Mucosa of gallbladder (tissue), 1 donor: ENCODE measurements at regions not wholly inside any gene's neighbourhood (a gene's known extent, or its start where the extent isn't known, plus 50 kb on each side); places are given as distances from the start of the nearest gene placed in this dataset.

Experiments used
- DNase-seq: peaks from one replicate; pipeline ENCODE4 v3.0.0-alpha.2; 2020; ENCODE audit warnings: low spot score
- donor health status: DM: no; HTN: no; CAD: no.

DNA sequence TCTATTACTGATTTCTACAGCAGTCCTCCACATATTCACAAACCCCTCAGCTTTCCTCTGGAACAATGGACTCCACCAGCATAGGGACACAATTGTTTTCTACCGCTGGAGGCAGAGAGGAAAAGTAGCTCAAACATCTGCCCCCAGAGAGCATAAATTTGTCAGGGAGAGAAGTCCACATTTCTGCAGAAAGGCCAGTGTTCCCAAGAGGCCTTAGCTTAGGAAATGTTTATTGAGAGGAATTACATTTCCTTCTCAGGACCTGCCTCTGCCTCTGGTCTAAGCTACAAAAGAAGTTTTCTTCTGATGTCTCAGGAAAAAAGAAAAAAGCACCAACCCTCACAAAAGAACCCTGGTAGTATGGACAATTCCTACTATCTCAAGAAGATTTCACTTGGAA is 217.8 kb upstream of the BMP4 start:
- DNase-seq = no peak

DNA sequence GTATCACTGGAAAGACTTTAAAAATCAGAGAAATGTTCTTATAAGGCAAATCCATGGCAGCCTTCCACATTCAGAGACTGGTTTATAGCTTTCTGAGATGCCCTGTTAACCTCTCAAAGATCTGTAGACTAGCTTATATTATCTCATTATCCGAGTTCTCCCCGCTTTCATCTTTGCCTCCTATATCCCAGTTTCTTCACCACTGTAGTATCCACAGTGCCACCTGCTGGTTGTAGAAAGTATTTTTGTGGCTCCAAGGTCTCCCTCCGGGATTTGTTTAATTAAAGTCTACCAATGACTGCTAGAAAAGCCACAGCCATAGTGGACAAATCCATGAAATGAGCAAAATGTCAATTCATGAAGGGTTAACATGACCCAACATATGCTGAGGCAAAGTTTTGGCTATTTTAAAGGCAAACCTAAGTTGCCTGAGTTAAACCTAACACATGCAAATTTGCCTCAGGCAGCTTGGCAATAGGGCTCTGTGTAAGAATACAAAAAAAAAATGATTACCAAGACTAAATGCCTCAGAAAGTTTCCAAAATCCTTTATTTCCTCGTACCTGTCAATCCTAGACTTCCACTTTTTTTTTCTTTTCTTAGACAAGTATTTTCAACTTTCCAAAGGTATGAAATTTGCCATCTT is 218.8 kb upstream of the BMP4 start:
- peak; percentile 70 for DNase-seq

DNA sequence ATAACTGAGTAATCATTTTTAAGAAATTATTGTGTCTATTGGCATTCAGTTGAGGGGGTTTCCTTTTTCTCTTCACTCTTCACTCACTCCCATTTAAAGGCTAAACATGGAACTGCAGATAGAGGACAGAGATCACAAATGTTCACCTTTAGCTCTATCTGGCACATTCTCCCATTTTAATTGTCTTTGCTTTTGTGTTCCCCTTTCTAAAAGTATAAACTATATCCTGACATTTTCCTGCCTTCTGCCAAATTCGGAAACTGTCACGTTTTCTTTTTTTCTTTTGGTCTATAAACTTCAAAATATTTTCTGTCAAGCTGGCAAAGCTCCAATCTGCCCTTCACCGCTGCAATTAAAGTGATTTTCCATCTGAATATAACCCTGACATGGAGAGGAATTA is 219.8 kb upstream of the CDKN3 start:
- no peak for DNase-seq

DNA sequence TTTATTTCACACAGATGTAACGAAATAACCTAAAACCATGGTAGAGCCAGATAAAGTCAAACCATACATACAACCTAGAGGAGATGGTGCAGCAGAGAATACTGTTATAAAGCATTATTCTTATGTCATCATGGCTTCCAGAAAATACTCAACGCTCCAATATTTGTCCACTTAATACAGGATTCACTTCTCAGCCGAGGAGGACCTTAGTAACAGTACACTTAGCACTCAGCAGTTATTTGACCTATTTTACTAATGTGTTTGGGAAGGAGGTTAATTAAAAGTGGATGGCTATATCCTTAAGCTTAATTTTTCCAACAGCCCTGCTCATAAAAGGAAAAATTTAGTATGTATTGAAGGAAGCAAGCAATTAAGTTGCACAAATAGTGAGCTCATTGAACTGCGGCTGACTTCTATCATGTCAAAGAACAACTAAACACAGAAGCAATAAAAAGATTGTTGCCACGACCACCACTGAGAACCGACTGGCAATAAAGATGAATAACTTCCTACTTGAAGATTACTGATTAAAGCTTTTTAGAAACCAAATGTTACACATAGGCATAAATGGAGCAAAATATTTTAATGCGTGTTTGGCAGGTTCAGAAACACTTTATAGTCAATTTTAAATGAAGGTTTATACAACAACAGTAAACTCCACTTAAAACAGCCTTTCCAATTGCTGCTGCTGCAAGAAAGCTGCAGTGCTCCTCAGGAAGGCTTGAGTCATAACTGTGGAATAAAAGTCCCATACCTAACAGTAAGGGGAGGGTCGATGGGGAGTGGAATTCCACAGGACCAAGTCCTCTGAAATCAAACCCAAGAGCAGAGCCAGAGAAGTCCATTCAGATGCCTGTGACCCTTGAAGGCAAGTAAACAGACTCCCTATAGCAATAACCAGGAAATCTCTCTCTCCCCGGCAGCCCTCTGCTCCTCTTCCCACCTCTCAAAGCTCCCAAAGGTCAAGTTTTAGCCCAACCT is 218.9 kb upstream of the CDKN3 start:
- DNase-seq = no peak

DNA sequence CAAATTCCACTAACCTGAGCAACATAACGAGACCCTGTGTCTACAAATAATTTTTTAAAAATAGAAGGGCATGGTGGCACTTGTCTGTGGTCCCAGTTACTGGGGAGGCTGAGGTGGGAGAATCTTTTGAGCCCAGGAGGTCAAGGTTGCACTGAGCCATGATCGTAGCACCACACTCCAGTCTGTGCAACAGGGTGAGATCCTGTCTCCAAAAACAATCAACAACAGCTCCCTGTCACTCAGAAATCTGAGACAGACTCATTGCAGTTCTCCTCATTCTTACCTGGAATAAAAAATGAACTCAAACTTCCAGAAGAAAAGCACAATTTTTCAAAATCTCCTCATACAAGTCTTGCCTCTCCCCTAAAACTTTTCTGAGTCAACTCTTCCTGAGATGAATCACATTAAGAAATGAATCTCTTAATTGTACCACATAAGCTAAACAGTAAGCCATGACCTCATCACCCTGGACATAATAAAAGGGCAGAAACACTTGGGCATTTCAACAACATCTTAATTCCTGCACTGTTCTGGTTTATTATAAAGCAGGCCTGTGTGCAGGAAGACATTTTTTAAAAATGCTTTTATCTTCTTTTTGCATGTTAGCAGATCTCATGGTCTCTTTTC is 214.3 kb upstream of the CDKN3 start:
- no peak for DNase-seq

DNA sequence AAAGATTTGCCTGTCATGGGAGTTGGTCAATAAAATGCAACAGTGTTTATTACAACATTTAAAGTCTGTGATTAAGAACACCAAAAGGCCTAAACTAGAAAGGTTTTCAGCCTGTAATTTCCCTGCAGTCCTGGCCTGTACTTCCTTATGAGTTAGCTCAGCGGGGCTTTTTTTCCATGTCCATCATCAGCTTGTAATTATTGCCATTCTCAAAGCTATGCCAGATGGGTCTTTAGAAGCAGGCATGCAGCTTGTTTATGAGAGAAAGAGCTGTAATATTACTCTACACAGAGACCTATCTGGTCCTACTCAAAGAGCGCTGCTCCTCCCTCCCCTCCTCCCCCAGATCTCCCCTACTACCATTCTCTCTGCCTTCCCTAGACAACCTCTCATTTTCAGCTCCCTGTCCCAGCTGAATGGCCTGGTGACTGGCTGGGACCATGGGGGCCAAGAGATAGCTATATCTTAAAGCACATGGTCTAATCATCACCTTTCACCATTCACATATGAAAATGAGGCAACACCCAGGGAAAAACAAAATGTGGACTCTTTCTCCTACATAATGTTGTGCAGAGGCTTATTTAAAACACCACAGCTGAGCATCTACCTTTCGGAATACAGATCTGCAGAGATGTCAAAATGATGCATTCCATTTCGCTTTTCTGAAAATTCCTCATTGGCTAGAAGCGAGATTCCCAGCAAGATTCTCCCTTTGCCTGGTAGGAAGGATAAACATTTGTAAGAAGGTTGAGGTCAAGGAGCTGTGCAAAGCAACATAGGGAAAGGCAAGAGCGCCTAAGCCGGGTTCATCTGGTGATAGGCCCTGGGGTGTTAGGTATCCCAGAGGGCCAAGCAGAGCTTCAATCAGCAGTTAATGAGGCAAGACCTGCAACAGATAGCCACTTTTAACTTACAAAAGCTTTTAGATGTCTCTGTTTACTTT is 209.7 kb upstream of the CDKN3 start:
- no peak for DNase-seq

DNA sequence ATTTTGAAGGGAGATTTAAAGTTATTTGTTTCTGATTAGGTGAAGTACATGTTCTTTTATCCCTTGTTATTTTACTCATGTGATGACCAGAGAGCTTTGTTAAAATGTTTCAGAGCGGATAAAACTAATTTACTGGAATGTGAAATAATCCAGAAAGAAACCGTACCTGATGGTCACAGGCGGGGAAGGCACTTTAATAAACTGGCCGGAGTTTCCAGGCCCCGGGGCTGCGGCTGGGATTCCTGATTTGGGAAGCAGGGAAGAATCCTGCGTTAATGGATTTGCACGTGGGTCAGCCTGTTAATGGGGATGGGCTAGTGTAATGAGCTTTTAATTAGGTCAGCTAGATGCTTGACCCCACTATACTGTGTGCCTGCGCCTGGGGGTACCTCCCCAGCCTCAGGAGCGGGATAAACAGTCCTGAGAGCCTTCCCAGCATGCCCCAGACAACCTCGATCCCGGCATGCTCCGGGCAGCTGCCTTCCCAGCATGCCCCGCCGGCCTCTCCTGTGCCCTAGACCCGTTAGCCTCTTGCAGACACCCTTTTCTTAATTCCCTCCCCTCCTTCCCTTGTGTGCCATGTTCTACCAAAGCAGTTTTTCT is 208.6 kb upstream of the CDKN3 start:
- no peak for DNase-seq

DNA sequence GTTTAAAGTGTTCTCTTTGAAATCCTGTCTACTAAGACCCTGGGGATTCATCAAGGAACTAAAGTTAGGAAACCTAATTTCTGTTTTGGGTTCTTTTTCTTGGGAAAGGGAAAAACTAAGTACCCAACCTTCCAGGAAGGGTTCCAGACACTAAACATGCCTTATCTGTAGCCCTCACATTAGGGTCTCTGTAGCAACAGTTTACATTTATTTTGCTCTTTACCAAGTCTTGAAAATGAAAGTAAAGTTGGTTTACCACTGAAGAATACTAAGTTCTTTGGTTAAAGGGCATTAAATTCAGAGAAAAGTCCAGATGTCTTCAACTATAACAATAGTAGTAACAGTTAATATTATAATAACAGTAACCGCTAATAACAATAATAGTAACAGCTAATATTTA is 207.5 kb upstream of the CDKN3 start:
- no peak for DNase-seq

DNA sequence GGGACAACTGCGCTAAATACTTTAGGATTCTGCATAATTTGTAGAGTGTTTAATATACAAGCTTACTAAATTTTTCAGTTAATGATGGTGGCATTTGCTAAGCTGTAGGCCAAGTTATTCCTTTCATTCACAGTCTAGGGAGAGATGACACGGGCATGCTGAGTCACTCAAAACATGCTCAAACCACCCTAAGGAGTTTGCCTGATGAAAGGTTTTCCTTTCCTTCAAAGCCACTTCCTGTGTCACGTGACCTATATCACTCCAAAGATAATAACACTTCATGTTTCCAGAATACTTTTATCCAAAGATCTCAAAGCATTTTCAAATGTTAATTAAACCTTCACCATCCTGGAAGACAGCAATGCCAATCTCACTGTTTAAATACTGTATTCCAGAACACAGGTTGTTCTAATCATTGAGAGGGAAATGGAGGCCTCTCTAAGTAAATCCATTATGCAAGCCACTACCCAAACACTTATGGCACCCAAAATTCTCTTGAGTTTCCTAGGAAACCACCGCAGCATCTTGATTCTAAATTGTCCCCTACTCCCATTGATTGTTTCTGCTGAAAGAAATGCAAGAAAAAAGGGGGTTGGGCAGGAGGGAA is 207.0 kb upstream of the CDKN3 start:
- no peak for DNase-seq

DNA sequence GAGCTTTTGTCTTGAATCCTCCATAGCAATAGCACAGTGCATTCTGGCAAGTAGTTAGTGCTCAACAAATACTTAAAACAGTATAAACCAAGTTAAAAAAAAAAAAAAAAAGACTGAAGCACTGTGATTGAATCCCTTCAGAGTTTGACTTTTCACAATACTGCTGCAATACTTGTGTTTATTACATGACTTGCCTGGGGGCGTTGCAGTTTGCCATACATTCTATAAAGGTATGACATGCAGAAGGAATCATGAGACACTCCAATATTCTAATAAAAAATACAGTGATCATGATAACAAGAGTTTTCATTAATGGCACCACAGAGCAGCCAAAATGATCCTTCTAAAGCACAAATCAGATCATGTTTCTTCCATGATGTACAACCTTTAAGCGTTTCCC is 205.0 kb upstream of the CDKN3 start:
- no peak for DNase-seq

DNA sequence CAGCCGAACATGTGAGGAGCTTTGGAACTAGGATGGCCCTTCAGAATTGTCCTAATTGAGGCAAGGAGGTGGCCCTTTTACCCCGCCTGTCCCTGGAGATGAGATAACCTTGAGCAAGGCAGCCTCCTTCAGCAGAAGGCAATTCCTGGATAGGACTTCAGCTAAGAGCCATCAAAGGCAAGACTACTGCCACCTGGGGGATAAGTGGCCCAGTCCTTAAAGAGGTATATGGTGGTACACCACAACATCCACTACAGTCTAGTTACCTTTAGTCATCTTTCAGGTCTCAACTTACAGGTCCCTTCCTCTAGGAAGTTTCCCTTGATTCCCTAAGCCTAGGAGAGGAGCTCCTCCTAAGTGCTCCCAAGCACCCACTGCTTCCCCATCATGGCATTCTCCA is 204.2 kb upstream of the CDKN3 start:
- no peak for DNase-seq

DNA sequence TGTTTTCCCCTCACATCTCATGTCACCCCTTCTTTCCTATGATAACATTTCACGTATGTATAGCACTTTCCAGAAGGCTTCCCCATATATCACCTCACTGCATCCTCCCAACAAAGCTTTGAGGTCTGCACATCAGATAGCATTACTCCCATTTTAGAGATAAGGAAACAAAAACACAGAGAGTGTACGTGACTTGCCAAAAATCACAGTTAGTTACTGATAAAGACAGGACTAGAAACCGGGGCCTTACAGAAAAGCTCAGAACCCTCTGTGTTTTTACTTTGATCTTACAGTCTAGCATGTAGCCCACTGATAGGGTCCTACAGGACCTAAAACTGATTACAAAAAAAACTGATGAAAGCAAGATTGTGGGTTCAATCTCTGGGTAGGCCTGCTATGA is 202.9 kb upstream of the CDKN3 start:
- DNase-seq = no peak

DNA sequence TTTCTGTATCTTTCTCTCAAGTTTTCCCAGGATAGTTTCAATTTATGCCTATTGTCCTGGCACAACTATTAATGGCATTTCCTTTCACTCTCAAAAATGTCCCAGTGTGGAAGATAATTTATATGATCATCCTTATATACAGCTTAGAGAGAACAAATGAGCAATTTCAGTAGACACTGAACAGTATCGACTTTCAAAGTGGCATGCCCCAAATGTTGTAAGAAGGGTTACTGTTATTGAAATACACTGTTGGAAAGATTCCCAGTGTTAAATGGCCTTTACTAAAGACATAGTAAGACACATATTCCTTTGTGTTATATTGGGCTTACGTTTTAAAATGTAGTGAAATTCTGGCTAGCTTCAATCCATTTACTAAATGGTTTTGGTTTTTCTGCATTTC is 202.3 kb upstream of the CDKN3 start:
- no peak for DNase-seq

DNA sequence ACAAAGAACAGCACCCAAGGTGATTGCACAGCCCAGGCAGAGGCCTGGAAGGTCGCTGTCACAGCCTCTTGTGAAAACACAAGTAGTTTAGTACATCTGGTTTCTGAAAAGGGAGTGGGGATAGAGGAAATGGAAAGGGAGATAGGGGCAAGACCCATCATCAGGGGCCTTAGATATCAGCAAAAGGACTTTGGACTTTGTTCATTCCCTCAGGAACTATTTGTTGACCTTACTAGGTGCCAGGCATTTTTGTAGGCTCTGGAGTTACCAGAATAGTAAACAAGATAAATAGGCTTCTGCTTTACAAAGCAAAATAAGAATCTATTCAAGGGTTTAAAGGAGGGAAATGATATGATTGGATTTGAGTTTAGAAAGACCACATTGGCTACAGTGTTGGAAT is 199.4 kb upstream of the CDKN3 start:
- no peak for DNase-seq

DNA sequence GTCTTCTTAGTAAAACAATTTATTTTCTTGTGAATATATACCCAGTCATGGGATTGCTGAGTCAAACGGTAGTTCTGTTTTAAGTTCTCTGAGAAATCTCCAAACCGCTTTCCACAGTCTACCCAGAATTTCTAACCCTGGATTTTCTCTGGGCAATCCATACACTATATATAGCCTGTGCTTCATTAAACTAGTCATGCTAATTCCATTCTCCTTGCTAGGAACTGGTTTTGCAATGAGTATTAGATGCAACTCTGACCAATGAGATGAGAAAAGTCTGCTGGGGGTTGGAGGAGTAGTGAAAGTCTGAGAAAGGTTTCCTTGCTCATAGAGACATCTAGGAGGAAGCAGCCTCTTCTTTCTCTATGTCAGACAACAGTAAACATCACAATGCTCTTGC is 196.1 kb upstream of the CDKN3 start:
- no peak for DNase-seq

DNA sequence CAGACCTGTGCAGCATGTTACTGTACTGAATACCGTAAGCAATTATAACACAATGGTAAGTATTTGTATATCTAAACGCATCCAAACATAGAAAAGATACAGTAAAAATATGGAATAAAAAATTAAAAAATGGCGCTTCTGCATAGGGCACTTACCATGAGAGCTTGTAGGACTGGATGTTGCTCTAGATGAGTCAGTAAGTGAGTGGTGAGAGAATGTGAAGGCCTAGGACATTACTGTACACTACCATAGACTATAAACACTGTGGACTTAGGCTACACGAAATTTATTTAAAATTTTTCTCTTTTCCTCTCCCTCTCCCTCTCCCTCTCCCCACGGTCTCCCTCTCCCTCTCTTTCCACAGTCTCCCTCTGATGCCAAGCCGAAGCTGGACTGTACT is 194.5 kb upstream of the CDKN3 start:
- DNase-seq = no peak

DNA sequence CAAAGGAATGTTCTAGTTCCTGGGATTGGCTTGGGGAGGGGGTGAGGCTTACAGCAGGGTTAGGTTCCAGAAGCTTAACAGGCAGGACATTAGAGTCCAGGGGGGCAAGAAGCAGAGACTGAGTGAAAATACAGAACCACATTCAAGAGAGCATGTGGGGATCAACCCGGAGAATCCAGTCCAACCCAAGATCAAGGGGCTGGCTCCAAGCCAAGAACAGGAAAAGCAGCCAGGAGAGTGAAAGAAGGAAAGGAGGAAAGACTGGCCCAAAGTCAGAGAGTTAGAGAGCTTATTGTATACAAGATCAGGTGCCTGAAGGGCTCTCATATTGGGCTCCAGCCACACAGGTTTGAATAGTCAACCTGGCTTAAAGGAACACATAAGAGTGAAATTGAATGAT is 190.3 kb upstream of the CDKN3 start:
- DNase-seq = no peak

DNA sequence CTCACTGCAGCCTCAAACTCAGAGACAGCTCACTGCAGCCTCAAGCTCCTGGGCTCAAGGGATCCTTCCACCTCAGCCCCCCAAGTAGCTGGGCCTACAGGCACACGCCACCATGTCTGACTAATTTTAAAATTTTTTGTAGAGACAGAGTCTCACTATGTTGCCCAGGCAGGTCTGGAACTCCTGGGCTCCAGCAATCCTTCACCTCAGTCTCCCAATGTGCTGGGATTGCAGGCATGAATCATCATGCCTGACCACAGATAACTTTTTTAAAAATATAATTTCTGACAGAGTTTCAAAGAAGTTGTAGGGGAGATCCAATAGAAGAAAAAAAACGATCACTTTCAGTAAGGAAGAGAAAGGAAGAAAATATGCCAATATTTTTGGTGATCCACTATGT is 189.7 kb upstream of the CDKN3 start:
- DNase-seq = no peak

DNA sequence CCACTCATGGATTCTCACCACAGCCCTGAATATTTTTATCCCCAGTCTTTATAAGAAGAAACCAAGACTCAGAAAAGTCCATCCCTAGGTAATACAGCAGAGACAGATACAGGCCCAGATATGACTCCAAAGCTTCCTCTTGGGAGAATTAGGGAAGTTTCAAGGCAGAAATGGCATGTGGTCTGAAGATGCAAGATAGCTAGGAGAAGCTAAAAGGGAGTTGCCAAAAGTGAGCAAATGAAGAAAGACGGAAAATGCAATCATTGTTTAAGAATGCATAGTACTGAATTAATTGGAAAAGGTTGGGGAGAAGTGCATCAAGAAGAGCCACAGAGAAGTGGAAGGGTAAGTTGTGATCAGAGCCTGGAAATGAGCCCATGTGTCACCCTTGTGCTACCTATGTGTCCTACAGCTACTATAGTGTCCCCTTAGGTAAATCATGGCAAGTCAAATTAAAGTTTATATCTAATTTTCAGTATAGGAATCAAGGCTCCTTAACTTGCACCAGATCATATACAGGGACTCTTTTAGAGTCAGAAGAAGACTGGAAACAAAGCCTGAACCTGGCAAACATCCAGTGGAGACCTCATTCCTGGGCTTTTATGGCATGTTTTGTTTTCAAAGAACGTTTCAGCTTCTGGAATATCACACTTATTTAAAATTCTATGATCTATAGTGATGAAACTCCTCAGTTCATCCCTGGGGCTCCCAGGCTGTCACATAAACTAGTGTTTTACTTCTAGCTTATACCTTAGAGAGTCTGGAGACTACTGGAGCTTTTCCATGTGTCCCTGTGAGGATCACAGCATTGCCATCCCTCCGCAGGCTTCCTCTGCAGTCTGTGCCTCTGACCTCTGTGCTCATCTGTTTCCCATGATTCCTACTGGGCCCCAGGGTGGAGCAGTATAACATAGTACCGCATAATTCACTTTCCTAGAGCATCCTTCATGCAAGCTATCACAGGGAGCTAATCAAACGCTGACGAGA is 189.0 kb upstream of the CDKN3 start:
- DNase-seq = no peak

DNA sequence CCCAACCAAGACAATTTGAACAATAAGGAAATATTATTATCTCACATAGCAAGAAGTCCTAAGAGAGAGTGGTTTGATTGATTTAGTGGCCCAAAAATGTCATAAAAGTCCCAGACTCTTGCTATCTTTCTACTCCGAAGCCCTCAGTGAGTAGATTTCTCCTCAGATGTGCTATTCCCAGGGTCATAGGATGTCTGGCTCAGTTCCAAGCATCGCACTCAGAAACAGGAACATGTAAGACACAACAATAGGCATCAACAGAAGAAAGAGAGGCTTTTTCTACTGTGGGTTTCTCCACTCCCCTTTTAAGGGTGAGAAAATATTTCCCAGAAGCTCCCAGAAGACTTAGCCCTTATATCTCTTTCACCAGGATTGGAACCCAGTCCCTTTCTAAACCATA is 188.1 kb upstream of the CDKN3 start:
- no peak for DNase-seq
